Brain microvascular endothelial cell (primary cell): ENCODE measurements at regions not wholly inside any gene's neighbourhood (a gene's known extent, or its start where the extent isn't known, plus 50 kb on each side); places are given as distances from the start of the nearest gene placed in this dataset.
"Not testable (repeated sequence)": the region's sequence is repeated elsewhere in the genome, so short reads cannot be mapped to it uniquely, and the experiment has no call there.

Source experiments
- DNase-seq: peaks from one replicate; pipeline ENCODE4 v3.0.0-alpha.2; 2020
- H3K27ac ChIP-seq: fragments of 250-450 bp; sonication (Bioruptor Pico); 2 replicates; pipeline ENCODE4 v1.5.1; 2020; ENCODE audit warnings: mild to moderate bottlenecking, moderate library complexity
- H3K27me3 ChIP-seq: fragments of 250-450 bp; sonication (Bioruptor Pico); replicated peaks from 2 replicates; pipeline ENCODE4 v1.5.1; 2020; ENCODE audit warnings: mild to moderate bottlenecking
- H3K36me3 ChIP-seq: fragments of 250-450 bp; sonication (Bioruptor Pico); replicated peaks from 2 replicates; pipeline ENCODE4 v1.5.1; 2020; ENCODE audit warnings: mild to moderate bottlenecking
- H3K4me3 ChIP-seq: 2 replicates; pipeline ENCODE4 v1.5.1; 2011; ENCODE audit warnings: low read depth, mild to moderate bottlenecking, control low read depth, low read length, moderate library complexity
- in situ Hi-C: cut with HindIII; loops from 2 replicates; pipeline ENCODE4 v1.10.0; 2017; ENCODE audit warnings: low sequenced_read_pairs, low pct_ligation_motif_present
- TF ChIP-seq, protein P1 (sequence below): IDR thresholded peaks from 2 replicates; pipeline ENCODE4 v1.5.1; 2011; ENCODE audit warnings: low read depth, mild to moderate bottlenecking, moderate library complexity, low read length, control low read depth, inconsistent platforms; ENCODE audit errors: missing control alignments

DNA sequence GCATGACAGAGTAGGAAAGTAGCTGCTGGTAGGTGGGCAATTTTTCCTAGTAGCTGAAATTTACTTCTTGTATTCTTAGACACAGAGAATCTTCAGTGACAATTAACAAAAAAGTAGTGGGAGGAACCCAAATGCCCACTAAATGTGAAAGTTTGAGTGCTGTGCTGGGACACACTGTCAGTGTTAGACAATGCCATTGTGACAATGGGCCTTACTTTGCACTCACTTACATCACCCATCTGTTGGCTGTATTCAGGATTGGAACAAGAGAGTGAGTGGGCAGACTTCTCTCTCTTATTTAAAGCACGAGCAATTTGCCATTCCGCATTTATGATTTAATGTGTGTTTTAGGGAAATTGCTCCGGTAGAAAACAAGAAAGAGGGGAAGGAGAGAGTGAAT, 662.5 kb downstream of the CBLN4 start:
- no peak for DNase-seq
- Histone ChIP-seq H3K27me3 (no peaks in the 10 kb centered on the region), H3K4me3 (no peak overlapping the region), H3K27ac (no peak overlapping the region), H3K36me3 (no peaks in the 10 kb centered on the region)
- TF ChIP-seq, protein P1, sequence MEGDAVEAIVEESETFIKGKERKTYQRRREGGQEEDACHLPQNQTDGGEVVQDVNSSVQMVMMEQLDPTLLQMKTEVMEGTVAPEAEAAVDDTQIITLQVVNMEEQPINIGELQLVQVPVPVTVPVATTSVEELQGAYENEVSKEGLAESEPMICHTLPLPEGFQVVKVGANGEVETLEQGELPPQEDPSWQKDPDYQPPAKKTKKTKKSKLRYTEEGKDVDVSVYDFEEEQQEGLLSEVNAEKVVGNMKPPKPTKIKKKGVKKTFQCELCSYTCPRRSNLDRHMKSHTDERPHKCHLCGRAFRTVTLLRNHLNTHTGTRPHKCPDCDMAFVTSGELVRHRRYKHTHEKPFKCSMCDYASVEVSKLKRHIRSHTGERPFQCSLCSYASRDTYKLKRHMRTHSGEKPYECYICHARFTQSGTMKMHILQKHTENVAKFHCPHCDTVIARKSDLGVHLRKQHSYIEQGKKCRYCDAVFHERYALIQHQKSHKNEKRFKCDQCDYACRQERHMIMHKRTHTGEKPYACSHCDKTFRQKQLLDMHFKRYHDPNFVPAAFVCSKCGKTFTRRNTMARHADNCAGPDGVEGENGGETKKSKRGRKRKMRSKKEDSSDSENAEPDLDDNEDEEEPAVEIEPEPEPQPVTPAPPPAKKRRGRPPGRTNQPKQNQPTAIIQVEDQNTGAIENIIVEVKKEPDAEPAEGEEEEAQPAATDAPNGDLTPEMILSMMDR: no peak
- in situ Hi-C loops: no loop called here

GRCh38 chr20:55333798-55334197, 671.5 kb downstream of the CBLN4 start:
- DNase-seq: no peak
- Histone ChIP-seq H3K27me3 (no peaks in the 10 kb centered on the region), H3K27ac (no peak overlapping the region), H3K4me3 (no peak overlapping the region), H3K36me3 (no peaks in the 10 kb centered on the region)
- in situ Hi-C loops: no loop called here
- TF ChIP-seq, protein P1: no peak

- no peak overlapping the region for H3K27ac ChIP-seq
- TF ChIP-seq, protein P1: no peak
- in situ Hi-C loops: no loop called here
- H3K4me3 ChIP-seq: no peak overlapping the region
- H3K27me3 ChIP-seq: no peaks in the 10 kb centered on the region
- no peaks in the 10 kb centered on the region for H3K36me3 ChIP-seq
- no peak for DNase-seq
These were observed 676.2 kb downstream of the CBLN4 start for GRCh38 chr20:55329108-55329507.

DNA sequence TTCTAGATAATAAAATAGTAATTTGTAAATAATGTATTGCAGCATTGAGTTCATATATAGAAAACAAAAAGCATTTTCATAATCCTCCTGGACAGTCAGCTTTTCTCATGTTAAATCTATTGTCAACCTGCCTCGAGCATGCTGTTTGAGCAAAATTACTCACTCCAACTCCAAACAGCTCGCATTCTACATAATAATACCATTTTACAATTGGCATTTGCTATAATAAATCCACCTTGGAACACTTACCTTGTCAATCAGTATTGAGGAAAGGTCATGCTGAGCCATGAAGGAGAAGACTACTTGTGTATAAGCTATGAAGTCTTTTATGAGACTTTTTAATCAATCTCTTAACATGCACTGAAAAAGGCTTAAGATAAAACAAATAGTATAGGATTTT, 682.6 kb downstream of the CBLN4 start:
- no peak for DNase-seq
- Histone ChIP-seq H3K27ac (no peak overlapping the region), H3K27me3 (no peaks in the 10 kb centered on the region), H3K4me3 (no peak overlapping the region), H3K36me3 (no peaks in the 10 kb centered on the region)
- TF ChIP-seq, protein P1: no peak
- in situ Hi-C loops: no loop called here

- no peak for DNase-seq
- no peak overlapping the region for H3K4me3 ChIP-seq
- H3K27ac ChIP-seq: no peak overlapping the region
- H3K27me3 ChIP-seq: no peaks in the 10 kb centered on the region
- in situ Hi-C loops: no loop called here
- TF ChIP-seq, protein P1: no peak
- H3K36me3 ChIP-seq: no peaks in the 10 kb centered on the region
These were observed 688.6 kb downstream of the CBLN4 start for GRCh38 chr20:55316753-55317152.

DNA sequence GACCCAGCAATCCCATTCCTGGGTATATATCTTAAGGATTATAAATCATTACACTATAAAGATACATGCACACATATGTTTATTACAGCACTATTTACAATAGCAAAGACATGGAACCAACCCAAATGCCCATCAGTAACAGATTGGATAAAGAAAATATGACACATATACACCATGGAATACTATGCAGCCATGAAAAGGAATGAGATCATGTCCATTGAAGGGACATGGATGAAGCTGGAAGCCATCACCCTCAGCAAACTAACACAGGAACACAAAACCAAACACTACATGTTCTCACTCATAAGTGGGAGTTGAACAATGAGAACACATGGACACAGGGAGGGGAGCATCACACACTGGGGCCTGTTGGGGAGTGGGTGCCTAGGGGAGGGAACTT, 694.5 kb downstream of the CBLN4 start:
- in situ Hi-C loops, H3K27me3 ChIP-seq, H3K36me3 ChIP-seq, H3K4me3 ChIP-seq, DNase-seq, H3K27ac ChIP-seq: not testable (repeated sequence)
